Sigmoid colon (tissue), 6 donors: ENCODE measurements at regions not wholly inside any gene's neighbourhood (a gene's known extent, or its start where the extent isn't known, plus 50 kb on each side); places are given as distances from the start of the nearest gene placed in this dataset.
"Not testable (repeated sequence)": the region's sequence is repeated elsewhere in the genome, so short reads cannot be mapped to it uniquely, and the experiment has no call there.

Source experiments
- DNase-seq: peaks from one replicate; pipeline ENCODE4 v3.0.0-alpha.2; 2019
- H3K27ac ChIP-seq, 4 donors: fragments of 200-600 bp; sonication (generic); one replicate each; pipeline ENCODE4 v1.5.1; 2016 to 2019; ENCODE audit warnings: mild to moderate bottlenecking in 1 of 4
- H3K27me3 ChIP-seq, 3 donors: fragments of 200-600 bp; sonication (generic); one replicate each; pipeline ENCODE4 v1.5.1; 2019; ENCODE audit warnings: mild to moderate bottlenecking in 1 of 3
- H3K36me3 ChIP-seq, 4 donors: fragments of 200-600 bp; sonication (generic); one replicate each; pipeline ENCODE4 v1.5.1; 2016 to 2019
- H3K4me1 ChIP-seq, 4 donors: fragments of 200-600 bp; sonication (generic); one replicate each; pipeline ENCODE4 v1.5.1; 2017 to 2019
- H3K4me3 ChIP-seq, 4 donors: fragments of 200-600 bp; sonication (generic); one replicate each; pipeline ENCODE4 v1.5.1; 2017 to 2019; ENCODE audit warnings: mild to moderate bottlenecking in 2 of 4, moderate library complexity in 1 of 4
- H3K9me3 ChIP-seq, 4 donors: fragments of 200-600 bp in 3 of 4; sonication (generic) in 3 of 4; one replicate each; pipeline versions ENCODE4 v1.5.1 to v1.6.1; 2013 to 2019
- CTCF ChIP-seq, 4 experiments: fragments of 450-650 bp in 3 of 4; fragments of 200-600 bp in 1 of 4; IDR thresholded peaks; one replicate each; pipeline ENCODE4 v1.5.1; 2016 to 2019; ENCODE audit warnings: antibody characterized with exemption in 4 of 4, mild to moderate bottlenecking in 3 of 4, moderate library complexity in 2 of 4
- EP300 ChIP-seq, 4 donors: sonication (generic); formaldehyde crosslinking; IDR thresholded peaks; one replicate each; pipeline ENCODE4 v1.6.1; 2017; ENCODE audit warnings: antibody characterized with exemption in 4 of 4
- POLR2A ChIP-seq, 2 donors: fragments of 450-650 bp; IDR thresholded peaks; one replicate each; pipeline ENCODE4 v1.6.1; 2016; ENCODE audit warnings: antibody characterized with exemption in 2 of 2, mild to moderate bottlenecking in 2 of 2, moderate library complexity in 2 of 2
- POLR2AphosphoS5 ChIP-seq, 4 donors: sonication (generic); formaldehyde crosslinking; IDR thresholded peaks; one replicate each; pipeline ENCODE4 v1.6.1; 2017; ENCODE audit warnings: antibody characterized with exemption in 4 of 4
- WGBS, 2 donors: extraction: QIAGEN DNeasy Blood & Tissue Kit; methylation state at CpG; one replicate each; pipeline ENCODE4 v1.1.7; 2013; 5-methylcytosine and 5-hydroxymethylcytosine counted together
- intact Hi-C: fragments of 100-400 bp; cut with DNase I; formaldehyde crosslinking; loops from one replicate; pipeline ENCODE4 v1.15.1; 2023
- donor health status: healthy with polysubstance abuse.
- donor health status: healthy.

- H3K4me1 ChIP-seq = peaks cover 0 to 14% (median 8%) of the 10 kb centered on the region in 4 donors
- H3K27me3 ChIP-seq = no peaks in the 10 kb centered on the region
- H3K4me3 ChIP-seq = no peak overlapping the region
- WGBS, 2 donors = 95 to 97% methylated on average over 2 of the region's 2 CpGs
- H3K36me3 ChIP-seq = no peaks in the 10 kb centered on the region
- H3K9me3 ChIP-seq = no peaks in the 10 kb centered on the region
- no peak for TF ChIP-seq POLR2A (IDR thresholded peaks at IDR 0.05)
- TF ChIP-seq CTCF (IDR thresholded peaks at IDR 0.05) = no peak
- TF ChIP-seq POLR2AphosphoS5 (IDR thresholded peaks at IDR 0.05) = no peak
- no peak for TF ChIP-seq EP300 (IDR thresholded peaks at IDR 0.05)
- DNase-seq = no peak
- intact Hi-C loops = no loop called here
- no peak overlapping the region for H3K27ac ChIP-seq
Measured at GRCh38 chr5:157963244-157963643, 104.3 kb upstream of the CLINT1 start.

- H3K36me3 ChIP-seq, H3K4me3 ChIP-seq, H3K9me3 ChIP-seq, H3K27ac ChIP-seq, H3K27me3 ChIP-seq, DNase-seq, intact Hi-C loops: not testable (repeated sequence)
- WGBS, 2 donors = 91 to 92% methylated on average over 8 of the region's 8 CpGs
- H3K4me1 ChIP-seq = peaks cover 0 to 14% (median 8%) of the 10 kb centered on the region in 4 donors
Measured at GRCh38 chr5:157962686-157963085, 103.7 kb upstream of the CLINT1 start.

- WGBS, 2 donors = 58 to 70% methylated on average over 6 of the region's 6 CpGs
- DNase-seq = no peak
- TF ChIP-seq POLR2A (IDR thresholded peaks at IDR 0.05) = no peak
- no peak for TF ChIP-seq EP300 (IDR thresholded peaks at IDR 0.05)
- TF ChIP-seq CTCF (IDR thresholded peaks at IDR 0.05) = no peak
Measured at GRCh38 chr5:157961896-157962590, 103.1 kb upstream of the CLINT1 start.

GRCh38 chr5:157961176-157961575, 102.2 kb upstream of the CLINT1 start:
- Histone ChIP-seq H3K27me3 (no peaks in the 10 kb centered on the region), H3K36me3 (no peaks in the 10 kb centered on the region), H3K27ac (no peak overlapping the region), H3K9me3 (no peaks in the 10 kb centered on the region), H3K4me1 (peaks cover 0 to 14% (median 8%) of the 10 kb centered on the region in 4 donors), H3K4me3 (no peak overlapping the region)
- TF ChIP-seq POLR2AphosphoS5 (IDR thresholded peaks at IDR 0.05) (no peak), EP300 (IDR thresholded peaks at IDR 0.05) (no peak), POLR2A (IDR thresholded peaks at IDR 0.05) (no peak), CTCF (IDR thresholded peaks at IDR 0.05) (no peak)
- intact Hi-C loops = no loop called here
- no peak for DNase-seq
- WGBS, 2 donors = 36 to 64% methylated on average over 9 of the region's 9 CpGs

More at GRCh38 chr5:157961896-157962590, 103.1 kb upstream of the CLINT1 start:
- no peak overlapping the region for H3K4me3 ChIP-seq
- peaks cover 0 to 14% (median 8%) of the 10 kb centered on the region in 4 donors for H3K4me1 ChIP-seq
- no peaks in the 10 kb centered on the region for H3K9me3 ChIP-seq
- H3K36me3 ChIP-seq = no peaks in the 10 kb centered on the region
- intact Hi-C loops = no loop called here
- no peaks in the 10 kb centered on the region for H3K27me3 ChIP-seq
- H3K27ac ChIP-seq = no peak overlapping the region

- peak; percentile 54 to 86 (median 82) for TF ChIP-seq POLR2AphosphoS5 (IDR thresholded peaks at IDR 0.05)
- no peak for TF ChIP-seq CTCF (IDR thresholded peaks at IDR 0.05)
- TF ChIP-seq POLR2A (IDR thresholded peaks at IDR 0.05) = no peak
- TF ChIP-seq EP300 (IDR thresholded peaks at IDR 0.05) = peak in 2 of 4 donors; percentile 31 to 46
- DNase-seq = peak; percentile 72
Measured at GRCh38 chr5:157959370-157959769, 100.4 kb upstream of the CLINT1 start.

More at GRCh38 chr5:157959370-157959769, 100.4 kb upstream of the CLINT1 start:
- Histone ChIP-seq H3K9me3 (no peaks in the 10 kb centered on the region), H3K27ac (peak overlapping the region in 3 of 4 donors; percentile 40 to 59 (median 48)), H3K36me3 (no peaks in the 10 kb centered on the region), H3K27me3 (no peaks in the 10 kb centered on the region), H3K4me3 (no peak overlapping the region), H3K4me1 (peaks cover 0 to 14% (median 8%) of the 10 kb centered on the region in 4 donors)
- intact Hi-C loops = no loop called here
